GM12873 (cell line): ENCODE measurements at regions not wholly inside any gene's neighbourhood (a gene's known extent, or its start where the extent isn't known, plus 50 kb on each side); places are given as distances from the start of the nearest gene placed in this dataset.

Experiments used
- CTCF ChIP-seq: IDR thresholded peaks from 2 replicates; pipeline ENCODE4 v1.5.1; 2012; ENCODE audit warnings: low read depth, mild to moderate bottlenecking, moderate library complexity, low read length, control low read depth; ENCODE audit not compliant: insufficient read depth; ENCODE audit errors: missing control alignments

- no peak for TF ChIP-seq CTCF
Observed at GRCh38 chr4:24026596-24026995, 136.7 kb upstream of the PPARGC1A start.

- no peak for TF ChIP-seq CTCF
Observed at GRCh38 chr4:24024605-24025004, 134.8 kb upstream of the PPARGC1A start.

GRCh38 chr4:24024157-24024556 is 134.3 kb upstream of the PPARGC1A start:
- TF ChIP-seq CTCF: no peak

GRCh38 chr4:24015782-24016181 is 125.9 kb upstream of the PPARGC1A start:
- no peak for TF ChIP-seq CTCF

GRCh38 chr4:24013668-24014422 is 124.0 kb upstream of the PPARGC1A start:
- no peak for TF ChIP-seq CTCF

GRCh38 chr4:24010994-24011393 is 121.1 kb upstream of the PPARGC1A start:
- no peak for TF ChIP-seq CTCF

- no peak for TF ChIP-seq CTCF
Observed at GRCh38 chr4:24010573-24010972, 120.7 kb upstream of the PPARGC1A start.
